ENCODE measurements at regions not wholly inside any gene's neighbourhood (a gene's known extent, or its start where the extent isn't known, plus 50 kb on each side); places are given as distances from the start of the nearest gene placed in this dataset.

DNA sequence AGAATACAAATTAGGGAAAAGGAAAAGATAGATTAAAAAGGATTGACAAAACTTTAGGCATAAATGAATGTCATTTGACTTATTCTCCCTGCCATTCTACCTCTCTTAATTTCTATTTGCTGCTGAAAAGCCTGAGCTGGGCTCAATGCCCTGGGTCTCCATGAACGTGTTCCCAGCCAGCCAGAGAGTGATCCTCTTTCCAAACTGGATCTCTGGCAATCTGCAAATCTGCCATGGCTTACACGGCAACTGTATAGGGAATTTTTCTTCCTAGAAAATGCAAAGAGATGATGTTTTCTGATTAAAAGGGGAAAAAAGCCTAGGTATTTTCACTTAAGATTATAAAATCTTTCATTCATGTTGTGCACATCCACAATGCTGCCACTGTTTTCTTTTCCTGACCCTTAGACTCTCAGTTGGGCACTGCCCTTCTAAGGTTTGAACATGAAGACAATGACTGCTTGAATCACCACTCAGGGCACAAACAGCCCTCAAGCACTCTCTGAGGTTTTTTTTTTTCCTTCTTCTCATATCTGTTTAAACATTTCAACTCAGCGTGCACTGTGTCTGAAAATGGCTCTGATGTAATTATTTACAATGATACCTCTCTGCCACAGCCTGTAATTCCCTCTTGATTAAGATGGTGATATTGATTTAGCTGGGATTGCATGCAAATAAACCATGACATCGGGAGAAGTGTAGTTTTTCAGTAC, 60.3 kb downstream of the DACT1 start:
- H3K9ac ChIP-seq (ENCODE audit: low read length in 3 of 3) = no peak overlapping the region
- intact Hi-C loops (cut with DNase I) = no loop called here
- TF ChIP-seq, protein P1, sequence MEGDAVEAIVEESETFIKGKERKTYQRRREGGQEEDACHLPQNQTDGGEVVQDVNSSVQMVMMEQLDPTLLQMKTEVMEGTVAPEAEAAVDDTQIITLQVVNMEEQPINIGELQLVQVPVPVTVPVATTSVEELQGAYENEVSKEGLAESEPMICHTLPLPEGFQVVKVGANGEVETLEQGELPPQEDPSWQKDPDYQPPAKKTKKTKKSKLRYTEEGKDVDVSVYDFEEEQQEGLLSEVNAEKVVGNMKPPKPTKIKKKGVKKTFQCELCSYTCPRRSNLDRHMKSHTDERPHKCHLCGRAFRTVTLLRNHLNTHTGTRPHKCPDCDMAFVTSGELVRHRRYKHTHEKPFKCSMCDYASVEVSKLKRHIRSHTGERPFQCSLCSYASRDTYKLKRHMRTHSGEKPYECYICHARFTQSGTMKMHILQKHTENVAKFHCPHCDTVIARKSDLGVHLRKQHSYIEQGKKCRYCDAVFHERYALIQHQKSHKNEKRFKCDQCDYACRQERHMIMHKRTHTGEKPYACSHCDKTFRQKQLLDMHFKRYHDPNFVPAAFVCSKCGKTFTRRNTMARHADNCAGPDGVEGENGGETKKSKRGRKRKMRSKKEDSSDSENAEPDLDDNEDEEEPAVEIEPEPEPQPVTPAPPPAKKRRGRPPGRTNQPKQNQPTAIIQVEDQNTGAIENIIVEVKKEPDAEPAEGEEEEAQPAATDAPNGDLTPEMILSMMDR (IDR thresholded peaks at IDR 0.05; ENCODE audit: borderline replicate concordance, extremely low read depth, insufficient read depth) = no peak
- H3K4me1 ChIP-seq (ENCODE audit: control insufficient read depth in 2 of 3, insufficient read depth in 2 of 3, low read depth in 1 of 3, low read length in 3 of 3) = no peaks in the 10 kb centered on the region
- H3K36me3 ChIP-seq (ENCODE audit: control insufficient read depth in 2 of 3, insufficient read depth in 3 of 3, low read length in 3 of 3) = no peaks in the 10 kb centered on the region
- DNase-seq = no peak
- H3K4me3 ChIP-seq (ENCODE audit: low read length in 3 of 3) = no peak overlapping the region
- no peak for FAIRE-seq
- H3K9me3 ChIP-seq (ENCODE audit: control insufficient read depth in 2 of 3, insufficient read depth in 1 of 3, low read length in 3 of 3) = no peaks in the 10 kb centered on the region
- H3K27ac ChIP-seq (ENCODE audit: low read depth in 2 of 2, low read length in 2 of 2) = no peak overlapping the region
- no peaks in the 10 kb centered on the region for H3K27me3 ChIP-seq (ENCODE audit: control insufficient read depth, insufficient read depth, low read length)

GRCh38 chr14:58699681-58700205, 62.0 kb downstream of the DACT1 start:
- Histone ChIP-seq H3K27ac (ENCODE audit: low read depth in 2 of 2, low read length in 2 of 2) (no peak overlapping the region), H3K36me3 (ENCODE audit: control insufficient read depth in 2 of 3, insufficient read depth in 3 of 3, low read length in 3 of 3) (no peaks in the 10 kb centered on the region), H3K4me3 (ENCODE audit: low read length in 3 of 3) (no peak overlapping the region), H3K9ac (ENCODE audit: low read length in 3 of 3) (no peak overlapping the region), H3K4me1 (ENCODE audit: control insufficient read depth in 2 of 3, insufficient read depth in 2 of 3, low read depth in 1 of 3, low read length in 3 of 3) (no peaks in the 10 kb centered on the region), H3K9me3 (ENCODE audit: control insufficient read depth in 2 of 3, insufficient read depth in 1 of 3, low read length in 3 of 3) (no peaks in the 10 kb centered on the region), H3K27me3 (ENCODE audit: control insufficient read depth, insufficient read depth, low read length) (no peaks in the 10 kb centered on the region)
- FAIRE-seq (no peak), DNase-seq (no peak)
- TF ChIP-seq, protein P1 (IDR thresholded peaks at IDR 0.05; ENCODE audit: borderline replicate concordance, extremely low read depth, insufficient read depth) = no peak
- intact Hi-C loops (cut with DNase I) = no loop called here

GRCh38 chr14:58701156-58701555, 63.4 kb downstream of the DACT1 start:
- intact Hi-C loops (cut with DNase I) = no loop called here
- FAIRE-seq = no peak
- TF ChIP-seq, protein P1 (IDR thresholded peaks at IDR 0.05; ENCODE audit: borderline replicate concordance, extremely low read depth, insufficient read depth) = no peak

More at GRCh38 chr14:58701156-58701555, 63.4 kb downstream of the DACT1 start:
- H3K9me3 ChIP-seq (ENCODE audit: control insufficient read depth in 2 of 3, insufficient read depth in 1 of 3, low read length in 3 of 3) = no peaks in the 10 kb centered on the region
- H3K27ac ChIP-seq (ENCODE audit: low read depth in 2 of 2, low read length in 2 of 2) = no peak overlapping the region
- H3K4me3 ChIP-seq (ENCODE audit: low read length in 3 of 3) = no peak overlapping the region
- no peaks in the 10 kb centered on the region for H3K27me3 ChIP-seq (ENCODE audit: control insufficient read depth, insufficient read depth, low read length)
- no peaks in the 10 kb centered on the region for H3K36me3 ChIP-seq (ENCODE audit: control insufficient read depth in 2 of 3, insufficient read depth in 3 of 3, low read length in 3 of 3)
- DNase-seq = no peak
- H3K9ac ChIP-seq (ENCODE audit: low read length in 3 of 3) = no peak overlapping the region
- H3K4me1 ChIP-seq (ENCODE audit: control insufficient read depth in 2 of 3, insufficient read depth in 2 of 3, low read depth in 1 of 3, low read length in 3 of 3) = no peaks in the 10 kb centered on the region

Measured in kidney (tissue), 13 donors.